A673 (cell line): ENCODE measurements at regions not wholly inside any gene's neighbourhood (a gene's known extent, or its start where the extent isn't known, plus 50 kb on each side); places are given as distances from the start of the nearest gene placed in this dataset.

ENCODE experiments used
- CTCF ChIP-seq: fragments of 300-800, 200-600 bp; sonication (generic); conservative IDR thresholded peaks from 2 replicates; pipeline ENCODE4 v1.5.1; 2017; ENCODE audit warnings: low read depth, mild to moderate bottlenecking, antibody characterized with exemption, low read length, moderate library complexity, mixed read lengths
- EZH2 ChIP-seq: fragments of 200-600 bp; sonication (generic); IDR thresholded peaks from 2 replicates; pipeline ENCODE4 v1.6.1; 2017; ENCODE audit warnings: borderline replicate concordance, low read depth, mild to moderate bottlenecking, mixed read lengths, antibody characterized with exemption, low read length; ENCODE audit not compliant: poor library complexity, severe bottlenecking

GRCh38 chr18:41587976-41588375, 367.1 kb upstream of the PIK3C3 start:
- TF ChIP-seq CTCF (no peak), EZH2 (no peak)
